A549 (cell line): ENCODE measurements at regions not wholly inside any gene's neighbourhood (a gene's known extent, or its start where the extent isn't known, plus 50 kb on each side); places are given as distances from the start of the nearest gene placed in this dataset.

Source experiments
- ATAC-seq, 2 experiments: fragments of 200-7000 bp in 1 of 2; fragments of >200 bp in 1 of 2; cut with Nextera tagmentation in 1 of 2; cut with Tn5 transposase in 1 of 2; 3 replicates each; pipeline versions ENCODE4 v1.8.0 to v1.9.1; 2018 to 2020; ENCODE audit warnings: mild to moderate bottlenecking in 1 of 2, moderate library complexity in 1 of 2
- CTCF ChIA-PET: fragments of 300-600 bp; sonication (Branson Sonifier 250); formaldehyde crosslinking; extraction: SDS; loops from one replicate; lab custom pipeline; 2021; ENCODE audit warnings: antibody characterized with exemption, inconsistent platforms; lab: Yijun Ruan, JAX
- POLR2A ChIA-PET: fragments of 350-600 bp; formaldehyde crosslinking; extraction: SDS; loops from one replicate; lab custom pipeline; 2021; ENCODE audit warnings: antibody characterized with exemption, inconsistent platforms; lab: Yijun Ruan, JAX
- DNase-seq, 2 experiments: peaks; one replicate each; pipeline versions ENCODE4 v3.0.0 to v3.0.0-alpha.2; 2011 to 2016; ENCODE audit warnings: low read depth in 1 of 2, low spot score in 1 of 2
- FAIRE-seq: peaks from 2 replicates; lab custom pipeline; 2011; peaks lifted over from hg19 to GRCh38; lab: Jason Lieb, UNC
- H3K27ac ChIP-seq, 2 experiments: fragments of >200 bp; sonication (Bioruptor Twin); formaldehyde crosslinking; 3 replicates each; pipeline ENCODE4 v1.5.1; 2016 to 2017
- H3K4me1 ChIP-seq: fragments of >200 bp; sonication (Bioruptor Twin); formaldehyde crosslinking; 3 replicates; pipeline ENCODE4 v1.6.1; 2016
- H3K4me2 ChIP-seq: fragments of >200 bp; sonication (Bioruptor Twin); formaldehyde crosslinking; 3 replicates; pipeline ENCODE4 v1.6.1; 2016
- H3K4me3 ChIP-seq: fragments of >200 bp; sonication (Bioruptor Twin); formaldehyde crosslinking; 3 replicates; pipeline ENCODE4 v1.5.1; 2016
- H3K9me3 ChIP-seq: fragments of >200 bp; sonication (Bioruptor Twin); formaldehyde crosslinking; 3 replicates; pipeline ENCODE4 v1.6.1; 2016
- BHLHE40 ChIP-seq: IDR thresholded peaks from 2 replicates; pipeline ENCODE4 v1.6.1; 2012; ENCODE audit warnings: low read depth, low read length, inconsistent platforms
- CBX2 ChIP-seq: fragments of 200-600 bp; sonication (generic); IDR thresholded peaks from 2 replicates; pipeline ENCODE4 v1.6.1; 2016; ENCODE audit warnings: low read depth, mild to moderate bottlenecking, borderline replicate concordance
- CEBPB ChIP-seq, 2 experiments: fragments of >200 bp in 1 of 2; sonication (Bioruptor Twin) in 1 of 2; formaldehyde crosslinking in 1 of 2; IDR thresholded peaks; 2 replicates each; pipeline ENCODE4 v1.6.1; 2012 to 2016
- CHD2 ChIP-seq: fragments of 150-350 bp; IDR thresholded peaks from 2 replicates; pipeline ENCODE4 v1.6.1; 2014; ENCODE audit warnings: low read length; ENCODE audit not compliant: partially characterized antibody
- ELK1 ChIP-seq: fragments of 150-350 bp; IDR thresholded peaks from 2 replicates; pipeline ENCODE4 v1.6.1; 2014; ENCODE audit warnings: low read depth, mild to moderate bottlenecking, low read length
- EP300 ChIP-seq, 2 experiments: fragments of >200 bp; sonication (Bioruptor Twin); formaldehyde crosslinking; IDR thresholded peaks; 2 replicates in 1 of 2; 3 replicates in 1 of 2; pipeline ENCODE4 v1.6.1; 2016 to 2017
- FOSB ChIP-seq: fragments of 250-450 bp; sonication (Bioruptor Pico); IDR thresholded peaks from 2 replicates; pipeline ENCODE4 v1.5.0; 2020; ENCODE audit warnings: mild to moderate bottlenecking, moderate library complexity
- FOSL2 ChIP-seq, 2 experiments: fragments of 450-650 bp in 1 of 2; fragments of >200 bp in 1 of 2; sonication (Bioruptor Twin) in 1 of 2; formaldehyde crosslinking; IDR thresholded peaks; 2 replicates each; pipeline versions ENCODE4 v1.5.0 to v1.6.1; 2016 to 2020; ENCODE audit warnings: mild to moderate bottlenecking in 1 of 2, moderate library complexity in 1 of 2
- FOXS1 ChIP-seq: fragments of 250-450 bp; sonication (Bioruptor Pico); IDR thresholded peaks from 2 replicates; pipeline ENCODE4 v1.5.0; 2020; ENCODE audit warnings: mild to moderate bottlenecking, moderate library complexity
- HEYL ChIP-seq: fragments of 250-450 bp; sonication (Bioruptor Pico); IDR thresholded peaks from 2 replicates; pipeline ENCODE4 v1.8.0; 2021; ENCODE audit warnings: mild to moderate bottlenecking, moderate library complexity
- HOXA7 ChIP-seq: fragments of 250-450 bp; sonication (Bioruptor Pico); IDR thresholded peaks from 2 replicates; pipeline ENCODE4 v1.5.0; 2020; ENCODE audit warnings: mild to moderate bottlenecking, moderate library complexity
- HOXB13 ChIP-seq: fragments of 250-450 bp; sonication (Bioruptor Pico); IDR thresholded peaks from 2 replicates; pipeline ENCODE4 v1.5.0; 2020; ENCODE audit warnings: low read depth, mild to moderate bottlenecking, moderate library complexity
- HOXB5 ChIP-seq: fragments of 250-450 bp; sonication (Bioruptor Pico); IDR thresholded peaks from 2 replicates; pipeline ENCODE4 v1.5.0; 2020; ENCODE audit warnings: mild to moderate bottlenecking, moderate library complexity
- KDM1A ChIP-seq: fragments of 200-600 bp; sonication (generic); IDR thresholded peaks from 2 replicates; pipeline ENCODE4 v1.6.1; 2016; ENCODE audit warnings: low read depth, mild to moderate bottlenecking
- KDM5A ChIP-seq: fragments of 200-600 bp; sonication (generic); IDR thresholded peaks from 2 replicates; pipeline ENCODE4 v1.6.1; 2016; ENCODE audit warnings: antibody characterized with exemption, mild to moderate bottlenecking
- MAFK ChIP-seq: fragments of 450-650 bp; IDR thresholded peaks from 2 replicates; pipeline ENCODE4 v1.6.1; 2014; ENCODE audit not compliant: partially characterized antibody
- MAZ ChIP-seq: fragments of 150-350 bp; IDR thresholded peaks from 2 replicates; pipeline ENCODE4 v1.6.1; 2014; ENCODE audit warnings: antibody characterized with exemption, low read depth, low read length, borderline replicate concordance
- MYC ChIP-seq: IDR thresholded peaks from 2 replicates; pipeline ENCODE4 v1.6.1; 2012; ENCODE audit warnings: mild to moderate bottlenecking, inconsistent platforms, low read length, improper control_type of control experiment, borderline replicate concordance
- NFE2L2 ChIP-seq: fragments of 150-350 bp; conservative IDR thresholded peaks from 2 replicates; pipeline ENCODE4 v1.6.1; 2014; ENCODE audit warnings: low read length
- NPAS2 ChIP-seq: fragments of 250-450 bp; sonication (Bioruptor Pico); IDR thresholded peaks from 2 replicates; pipeline ENCODE4 v1.8.0; 2022; ENCODE audit warnings: mild to moderate bottlenecking, moderate library complexity, borderline replicate concordance
- PHF8 ChIP-seq: fragments of 200-600 bp; sonication (generic); IDR thresholded peaks from 2 replicates; pipeline ENCODE4 v1.6.1; 2016; ENCODE audit warnings: low read depth, mild to moderate bottlenecking, antibody characterized with exemption, moderate library complexity, borderline replicate concordance
- POLR2AphosphoS2 ChIP-seq: conservative IDR thresholded peaks from 2 replicates; pipeline ENCODE4 v1.6.1; 2012; ENCODE audit warnings: low read length, improper control_type of control experiment, inconsistent platforms
- RAD21 ChIP-seq, 2 experiments: fragments of >200 bp in 1 of 2; sonication (Bioruptor Twin) in 1 of 2; formaldehyde crosslinking in 1 of 2; IDR thresholded peaks in 1 of 2; conservative IDR thresholded peaks in 1 of 2; 2 replicates in 1 of 2; 3 replicates in 1 of 2; pipeline ENCODE4 v1.6.1; 2012 to 2018; ENCODE audit warnings: inconsistent platforms in 1 of 2
- RFX5 ChIP-seq: fragments of 450-650 bp; IDR thresholded peaks from 2 replicates; pipeline ENCODE4 v1.7.1; 2014; ENCODE audit warnings: antibody characterized with exemption, mild to moderate bottlenecking, moderate library complexity
- RNF2 ChIP-seq: fragments of 200-600 bp; sonication (generic); IDR thresholded peaks from 2 replicates; pipeline ENCODE4 v1.6.1; 2016; ENCODE audit warnings: low read depth, mild to moderate bottlenecking, antibody characterized with exemption, moderate library complexity, borderline replicate concordance
- SMC3 ChIP-seq: fragments of >200 bp; sonication (Bioruptor Twin); formaldehyde crosslinking; IDR thresholded peaks from 3 replicates; pipeline ENCODE4 v1.6.1; 2018; ENCODE audit warnings: inconsistent platforms
- TFCP2L1 ChIP-seq: fragments of 250-450 bp; sonication (Bioruptor Pico); IDR thresholded peaks from 2 replicates; pipeline ENCODE4 v1.5.0; 2021; ENCODE audit warnings: mild to moderate bottlenecking
- ZFP36 ChIP-seq: fragments of 450-650 bp; IDR thresholded peaks from 2 replicates; pipeline ENCODE4 v1.6.1; 2014; ENCODE audit warnings: borderline replicate concordance; ENCODE audit not compliant: partially characterized antibody
- WGBS: methylation state at CpG from one replicate; pipeline ENCODE4 v1.1.6; 2017; ENCODE audit errors: missing lambda C conversion rate; 5-methylcytosine and 5-hydroxymethylcytosine counted together
- TF ChIP-seq, protein P1 (sequence below): fragments of >200 bp; sonication (Bioruptor Twin); formaldehyde crosslinking; IDR thresholded peaks from 2 replicates; pipeline ENCODE4 v1.6.1; 2016

DNA sequence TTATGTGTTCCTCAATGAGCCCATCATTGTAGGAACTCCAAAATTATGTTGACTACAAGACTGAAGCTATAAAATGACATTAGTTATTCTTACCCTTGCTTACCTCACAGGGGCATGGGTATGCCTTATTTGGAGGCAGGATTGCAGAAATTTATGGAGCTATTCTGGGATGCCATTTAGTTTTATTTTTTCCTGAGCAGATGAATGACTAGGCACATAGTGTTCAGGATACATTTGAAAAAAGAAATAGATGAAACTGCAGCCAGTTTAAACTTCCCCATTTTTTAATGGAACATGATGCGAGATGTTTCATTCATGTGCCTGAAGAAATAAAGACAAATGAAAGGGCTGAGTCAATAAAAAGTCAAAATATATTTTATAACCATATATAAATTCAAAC is 399.2 kb upstream of the JAG1 start (continued):
- no peak for TF ChIP-seq ELK1
- TF ChIP-seq EP300 (IDR thresholded peaks at IDR 0.05), result no peak
- no peak for TF ChIP-seq NPAS2 (CRISPR knock-in tag)
- TF ChIP-seq HEYL (CRISPR knock-in tag), result no peak
- TF ChIP-seq, all 56 proteins: peak for 0

DNA sequence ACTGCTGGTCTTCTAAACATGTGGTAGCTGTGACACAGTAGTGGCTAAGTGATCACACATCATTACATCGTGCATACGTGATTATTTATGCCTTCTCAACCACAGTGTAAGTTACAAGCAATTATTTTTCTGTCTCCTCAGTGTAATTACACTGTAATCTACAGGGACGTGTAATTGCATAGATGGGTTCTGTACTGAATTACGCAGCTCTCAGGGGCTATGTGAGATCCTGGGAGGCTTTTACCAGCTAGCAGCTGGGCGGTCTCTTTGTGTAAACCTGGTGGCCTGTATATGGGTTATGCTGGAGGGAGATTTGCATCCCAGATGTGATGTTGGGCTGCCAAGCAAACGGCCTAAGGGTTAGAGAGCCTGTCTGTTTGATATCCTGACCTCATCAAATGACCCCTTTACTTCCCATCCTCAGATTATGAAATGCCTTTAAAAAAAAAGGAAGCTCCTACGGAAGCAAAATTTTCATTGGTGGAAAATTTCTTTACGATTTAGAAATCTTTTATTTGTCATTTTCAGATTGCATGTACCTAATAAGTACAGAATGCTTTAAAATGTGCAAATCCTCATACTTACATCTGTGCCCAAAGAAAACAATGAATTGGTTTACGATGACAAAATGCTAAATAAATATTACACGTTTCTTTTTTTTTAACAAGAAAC is 402.8 kb upstream of the JAG1 start:
- Histone ChIP-seq H3K4me1 (no peaks in the 10 kb centered on the region), H3K9me3 (peaks cover 7% of the 10 kb centered on the region), H3K27ac (no peak overlapping the region), H3K4me2 (no peak overlapping the region), H3K4me3 (no peak overlapping the region)
- ATAC-seq, result no peak
- DNase-seq, result no peak
- ChIA-PET POLR2A (no interaction called here), CTCF (interaction anchor here (1.1 to 1.5 kb wide), 2 partner anchors 30 to 63 kb away, joined by 3 read pairs; no protein-coding TSS in a partner anchor)
- 76% methylated on average over 10 of the region's 10 CpGs for WGBS
- peak; percentile 43 for FAIRE-seq
- TF ChIP-seq, protein P1, sequence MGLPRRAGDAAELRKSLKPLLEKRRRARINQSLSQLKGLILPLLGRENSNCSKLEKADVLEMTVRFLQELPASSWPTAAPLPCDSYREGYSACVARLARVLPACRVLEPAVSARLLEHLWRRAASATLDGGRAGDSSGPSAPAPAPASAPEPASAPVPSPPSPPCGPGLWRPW, result no peak
- TF ChIP-seq MAFK (no peak), RNF2 (no peak)

DNA sequence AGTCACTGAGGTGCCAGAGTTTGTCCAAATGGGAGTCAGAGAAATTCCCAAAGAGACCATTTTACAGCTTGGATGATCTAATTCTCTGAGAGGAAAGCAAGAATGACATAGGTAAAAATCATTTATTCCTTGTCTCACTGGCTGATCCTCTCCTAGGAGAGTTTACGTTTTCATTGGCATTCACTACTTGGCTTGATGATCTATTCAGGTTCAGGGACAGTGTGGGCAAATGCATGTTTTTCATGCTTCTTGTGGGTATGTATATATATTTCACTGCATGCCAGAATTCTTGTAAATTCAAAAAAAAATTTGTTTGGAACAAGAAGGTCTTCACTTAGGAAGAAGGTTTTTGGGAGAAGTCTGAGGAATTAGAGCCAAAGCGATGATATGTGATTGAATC is 403.4 kb upstream of the JAG1 start:
- Histone ChIP-seq H3K4me2 (no peak overlapping the region), H3K4me3 (no peak overlapping the region), H3K4me1 (no peaks in the 10 kb centered on the region), H3K27ac (no peak overlapping the region), H3K9me3 (peaks cover 2% of the 10 kb centered on the region; the same call in 2 of the 3 replicates)
- DNase-seq (no peak), ATAC-seq (no peak), FAIRE-seq (peak; percentile 63)
- CTCF ChIA-PET, result interaction anchor here (1.1 to 1.5 kb wide), 2 partner anchors 31 to 62 kb away, joined by 3 read pairs; no protein-coding TSS in a partner anchor
- WGBS, result 85% methylated on average over 2 of the region's 2 CpGs
- TF ChIP-seq, protein P1, result no peak
- no peak for TF ChIP-seq CBX2
- TF ChIP-seq RFX5, result no peak
- no peak for TF ChIP-seq POLR2AphosphoS2
- TF ChIP-seq FOSB, result no peak
- no peak for TF ChIP-seq MYC
- TF ChIP-seq RAD21 (conservative IDR thresholded peaks at IDR 0.05 in 1 of 2, IDR thresholded peaks at IDR 0.05 in 1 of 2), result no peak
- no peak for TF ChIP-seq BHLHE40
- no peak for TF ChIP-seq MAZ
- TF ChIP-seq EP300 (IDR thresholded peaks at IDR 0.05), result no peak
- TF ChIP-seq HOXB13, result no peak
- no peak for TF ChIP-seq HOXA7
- TF ChIP-seq NPAS2 (CRISPR knock-in tag), result no peak
- no peak for TF ChIP-seq ZFP36
- TF ChIP-seq HOXB5, result no peak
- TF ChIP-seq PHF8, result no peak
- POLR2A ChIA-PET, result no interaction called here

DNA sequence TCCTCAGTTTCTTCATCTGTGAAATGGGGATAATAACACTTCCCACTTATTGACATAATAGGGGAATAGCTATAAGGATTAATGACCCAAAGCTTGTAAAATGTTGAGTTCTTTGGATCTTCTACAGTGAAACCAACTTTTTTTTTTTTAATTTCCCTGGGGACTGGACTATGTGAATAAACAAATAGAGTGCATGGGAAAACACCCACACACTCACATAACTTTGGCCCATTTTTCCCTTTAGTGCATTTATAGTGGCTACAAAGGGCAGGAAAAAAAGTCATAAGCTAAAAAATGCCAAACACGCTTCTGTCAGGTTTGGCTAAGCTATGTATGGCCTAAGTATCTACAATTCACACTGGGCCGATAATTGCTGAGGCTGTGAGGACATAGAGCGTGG is 406.2 kb upstream of the JAG1 start:
- TF ChIP-seq KDM5A (no peak), SMC3 (no peak), CEBPB (IDR thresholded peaks at IDR 0.05) (no peak), CHD2 (no peak), CBX2 (no peak), RNF2 (no peak), NFE2L2 (no peak), TFCP2L1 (no peak), EP300 (IDR thresholded peaks at IDR 0.05) (no peak), FOXS1 (no peak), KDM1A (no peak), ELK1 (no peak), FOSL2 (IDR thresholded peaks at IDR 0.05) (no peak), FOSL2 (CRISPR knock-in tag; IDR thresholded peaks at IDR 0.05) (no peak), ZFP36 (no peak)
- POLR2A ChIA-PET, result no interaction called here
- FAIRE-seq, result no peak
- Histone ChIP-seq H3K4me3 (no peak overlapping the region), H3K27ac (no peak overlapping the region), H3K4me2 (no peak overlapping the region), H3K4me1 (no peaks in the 10 kb centered on the region), H3K9me3 (no peaks in the 10 kb centered on the region)
- CTCF ChIA-PET, result no interaction called here
- WGBS, result 94% methylated on average over 3 of the region's 3 CpGs
- no peak for DNase-seq
- ATAC-seq, result no peak
